GM12891 (cell line): ENCODE measurements at regions not wholly inside any gene's neighbourhood (a gene's known extent, or its start where the extent isn't known, plus 50 kb on each side); places are given as distances from the start of the nearest gene placed in this dataset.

Experiments
- PAX5 ChIP-seq: IDR thresholded peaks from 2 replicates; pipeline ENCODE4 v1.6.1; 2011; ENCODE audit warnings: low read length, moderate library complexity, mild to moderate bottlenecking; ENCODE audit not compliant: insufficient read depth, severe bottlenecking
- POLR2A ChIP-seq: IDR thresholded peaks from 2 replicates; pipeline ENCODE4 v1.6.1; 2011; ENCODE audit warnings: low read depth, low read length, control low read depth
- POLR2AphosphoS5 ChIP-seq: IDR thresholded peaks from 2 replicates; pipeline ENCODE4 v1.6.1; 2011; ENCODE audit warnings: low read depth, low read length, control low read depth
- POU2F2 ChIP-seq: IDR thresholded peaks from 2 replicates; pipeline ENCODE4 v1.6.1; 2011; ENCODE audit warnings: low read depth, mild to moderate bottlenecking, control low read depth, low read length, moderate library complexity
- SPI1 ChIP-seq: IDR thresholded peaks from 2 replicates; pipeline ENCODE4 v1.6.1; 2011; ENCODE audit warnings: low read depth, low read length, control low read depth
- TAF1 ChIP-seq: IDR thresholded peaks from 2 replicates; pipeline ENCODE4 v1.6.1; 2011; ENCODE audit warnings: low read depth, low read length, control low read depth

- TF ChIP-seq POLR2A, result no peak
- TF ChIP-seq SPI1, result no peak
- TF ChIP-seq POLR2AphosphoS5, result no peak
- TF ChIP-seq TAF1, result no peak
- TF ChIP-seq PAX5, result no peak
- TF ChIP-seq POU2F2, result no peak
Observed at GRCh38 chr4:104571341-104571740, 76.6 kb upstream of the CXXC4 start.
